HPDE6-E6E7 (cell line): ENCODE measurements at regions not wholly inside any gene's neighbourhood (a gene's known extent, or its start where the extent isn't known, plus 50 kb on each side); places are given as distances from the start of the nearest gene placed in this dataset.

Experiments used
- DNase-seq: peaks from one replicate; pipeline ENCODE4 v3.0.0; 2011; ENCODE audit warnings: missing footprints; ENCODE audit errors: extremely low spot score

DNA sequence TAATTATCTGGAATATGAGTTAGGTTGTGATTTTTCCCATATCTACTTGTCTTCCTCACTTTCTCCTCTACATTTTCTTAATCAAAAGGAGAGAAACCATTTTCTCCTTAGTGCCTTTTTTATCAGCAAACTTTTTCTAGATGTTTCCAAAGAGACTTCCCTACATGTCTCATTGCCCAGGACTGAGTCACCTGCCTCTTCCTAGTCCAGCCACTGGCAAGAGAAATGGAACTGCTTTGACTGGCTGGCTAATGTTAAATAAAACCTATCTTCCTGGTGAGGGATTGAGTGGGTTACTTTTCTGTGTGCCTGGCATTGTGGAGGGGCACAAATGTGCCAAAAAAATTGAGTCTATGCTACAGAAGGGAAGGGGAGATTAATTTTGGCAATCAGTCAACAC lies 52.1 kb upstream of the CD5L start:
- DNase-seq, result no peak

DNA sequence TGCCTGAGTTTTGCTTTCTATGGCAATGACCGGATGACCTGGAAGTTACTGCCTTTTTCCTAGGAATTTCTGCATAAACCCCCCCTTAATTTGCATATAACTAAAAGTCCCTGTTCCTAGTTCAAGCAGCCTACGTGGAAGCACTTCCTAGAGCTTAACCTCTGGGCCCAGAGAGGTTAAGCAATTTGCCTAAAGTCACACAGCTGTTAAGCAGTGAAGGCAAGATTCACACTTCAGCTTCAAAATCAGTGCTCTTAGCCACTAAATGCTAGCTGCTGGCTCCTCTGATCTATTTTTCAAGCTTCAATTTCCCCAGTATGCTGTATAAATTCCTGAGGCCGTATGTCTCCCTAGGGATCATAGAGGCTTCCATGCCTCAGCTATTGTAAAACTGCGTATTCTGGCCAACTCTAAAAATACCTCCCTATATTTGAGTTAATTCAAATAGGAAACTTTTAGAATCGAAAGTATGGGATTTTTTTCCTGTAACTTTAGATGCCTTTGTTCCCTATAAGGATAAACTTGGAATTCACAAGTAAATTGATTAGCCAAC lies 53.1 kb upstream of the CD5L start:
- no peak for DNase-seq

DNA sequence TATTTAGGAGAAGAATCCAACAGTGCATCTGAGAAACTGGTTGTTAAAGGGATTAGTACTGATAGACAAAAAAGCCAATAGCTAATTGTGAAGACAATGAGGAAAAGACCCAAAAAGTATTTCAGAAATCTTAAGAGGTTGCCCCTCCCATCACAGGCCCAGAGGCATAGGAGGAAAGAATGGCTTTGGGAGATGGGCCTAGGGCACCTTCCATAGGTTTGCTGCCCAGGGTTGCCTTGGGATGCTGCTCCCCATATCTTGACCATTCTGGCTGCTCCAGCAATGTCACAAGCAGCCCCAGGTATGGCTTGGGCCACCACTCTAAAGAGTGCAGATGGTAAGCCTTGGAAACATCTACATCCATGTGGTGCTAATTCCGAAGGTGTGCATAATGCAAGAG lies 68.7 kb upstream of the CD5L start:
- DNase-seq, result no peak

DNA sequence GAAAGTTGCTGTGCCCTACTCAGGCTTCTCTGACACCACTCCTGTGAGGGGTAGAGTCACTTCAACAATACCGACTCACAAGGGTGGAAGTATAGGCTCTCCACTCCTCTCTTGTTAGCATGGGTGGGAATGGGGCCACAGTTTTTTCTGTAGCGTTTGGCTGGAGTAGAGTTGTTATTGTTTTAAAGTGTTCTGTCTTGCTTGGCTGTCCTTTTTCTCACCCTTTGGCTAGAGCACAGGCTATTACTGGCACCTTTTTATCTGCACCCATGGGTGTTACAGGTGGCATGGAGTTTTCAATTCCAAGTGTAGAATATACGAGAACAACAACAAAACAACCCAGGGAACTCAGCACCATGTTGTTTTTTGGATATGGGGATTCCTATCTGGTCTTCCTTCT lies 74.3 kb upstream of the CD5L start:
- no peak for DNase-seq

DNA sequence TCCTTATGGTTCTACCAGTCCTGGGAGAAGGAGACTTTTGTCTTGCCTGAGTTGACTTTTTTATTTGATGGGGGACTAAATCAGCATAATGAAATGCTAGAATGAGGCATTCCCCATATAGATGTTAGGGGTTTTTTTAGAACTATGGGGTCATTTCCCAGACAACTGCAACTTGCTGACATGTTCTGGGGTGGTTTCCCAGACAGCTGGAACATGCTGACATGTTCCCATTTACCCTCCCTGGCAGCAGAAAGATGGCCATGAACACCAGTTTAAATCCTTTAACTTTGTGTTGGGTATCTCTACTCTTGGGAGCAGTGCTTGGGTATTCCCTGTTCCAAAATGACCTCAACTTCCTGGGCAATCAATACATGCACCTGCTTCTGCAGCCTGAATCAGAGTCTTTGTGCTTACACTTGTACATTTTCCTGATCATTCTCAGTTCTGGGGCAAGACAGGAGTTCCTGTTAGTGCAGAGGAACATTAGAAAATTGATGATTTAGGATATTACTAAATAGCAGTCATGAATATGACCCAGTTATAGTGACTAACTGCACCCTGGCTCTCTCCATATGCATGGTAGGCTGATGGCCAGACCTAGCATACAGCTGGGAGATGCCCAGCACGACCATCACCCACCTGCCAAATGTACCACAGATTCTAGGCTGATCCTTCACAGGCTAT lies 75.4 kb upstream of the CD5L start:
- DNase-seq, result no peak

DNA sequence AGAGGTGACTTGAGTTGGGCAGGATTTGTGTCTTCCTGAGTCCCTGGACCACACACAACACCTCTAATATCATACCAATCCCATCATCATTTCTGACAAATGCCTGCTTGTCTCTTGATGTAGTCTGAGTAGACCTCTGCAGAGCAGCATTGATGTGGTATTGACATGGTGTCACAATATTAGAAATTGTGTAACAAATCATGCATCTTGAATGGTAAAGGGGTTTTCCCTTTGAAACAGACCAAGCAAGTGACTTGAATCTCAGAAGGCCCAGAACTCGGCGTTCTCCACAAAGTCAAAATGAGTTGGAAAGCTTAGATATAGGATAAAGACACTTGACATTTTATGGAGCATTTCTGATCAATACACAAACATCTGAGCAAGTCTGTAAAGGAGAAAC lies 72.7 kb upstream of the KIRREL1 start:
- DNase-seq, result no peak

DNA sequence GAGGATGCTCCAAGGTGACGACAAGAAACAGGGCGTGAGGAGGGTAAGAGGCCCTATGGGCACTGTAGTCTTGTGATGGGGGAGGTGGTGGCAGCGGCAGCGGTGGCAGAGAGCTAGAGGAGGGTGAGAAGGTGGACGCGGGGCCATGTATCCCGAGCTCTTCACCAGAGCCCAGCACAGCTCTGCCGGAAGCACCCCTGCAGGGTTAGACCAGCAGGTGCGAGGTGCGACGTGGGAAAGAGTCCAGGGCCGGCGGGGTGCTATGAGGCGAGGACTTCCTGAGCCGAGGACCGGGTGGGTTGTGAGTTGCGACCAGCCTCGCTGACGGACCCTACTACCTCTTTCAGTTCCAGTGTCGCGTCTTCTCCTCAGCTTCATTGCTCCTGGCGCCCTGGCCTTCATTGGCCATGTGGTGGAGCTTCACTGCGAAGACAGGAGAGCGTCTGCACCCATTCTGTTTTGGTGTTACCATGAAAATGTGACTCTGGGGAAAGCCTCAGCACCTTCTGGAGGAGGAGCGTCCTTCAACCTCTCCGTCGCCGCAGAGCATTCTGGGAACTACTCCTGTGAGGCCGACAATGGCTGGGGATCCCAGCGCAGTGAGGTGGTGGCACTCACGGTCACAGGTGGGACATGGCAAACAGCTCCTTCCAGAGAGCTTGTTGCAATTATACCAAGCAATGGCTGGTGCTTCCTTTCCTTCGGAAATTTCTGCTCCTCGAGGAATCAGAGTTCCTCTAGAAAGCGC lies 67.9 kb upstream of the KIRREL1 start:
- DNase-seq, result no peak

DNA sequence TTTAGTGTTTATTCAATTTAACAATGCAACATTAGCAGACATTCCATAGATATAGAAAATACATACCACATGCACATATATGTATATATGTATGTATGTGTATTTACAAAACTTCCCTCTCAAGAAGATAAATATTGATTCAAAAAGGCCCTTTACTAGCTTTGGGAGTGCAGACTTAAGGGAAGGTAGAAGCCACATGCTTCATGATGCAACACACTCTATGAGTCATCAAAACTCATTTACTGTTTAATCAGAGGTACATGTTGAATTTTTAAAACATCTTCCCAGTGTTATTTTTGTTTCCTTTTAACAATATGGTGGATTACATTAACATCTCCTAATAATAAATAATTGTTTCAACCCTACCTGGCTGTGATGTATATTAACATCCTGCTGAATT lies 61.4 kb upstream of the KIRREL1 start:
- peak; percentile 31 for DNase-seq

DNA sequence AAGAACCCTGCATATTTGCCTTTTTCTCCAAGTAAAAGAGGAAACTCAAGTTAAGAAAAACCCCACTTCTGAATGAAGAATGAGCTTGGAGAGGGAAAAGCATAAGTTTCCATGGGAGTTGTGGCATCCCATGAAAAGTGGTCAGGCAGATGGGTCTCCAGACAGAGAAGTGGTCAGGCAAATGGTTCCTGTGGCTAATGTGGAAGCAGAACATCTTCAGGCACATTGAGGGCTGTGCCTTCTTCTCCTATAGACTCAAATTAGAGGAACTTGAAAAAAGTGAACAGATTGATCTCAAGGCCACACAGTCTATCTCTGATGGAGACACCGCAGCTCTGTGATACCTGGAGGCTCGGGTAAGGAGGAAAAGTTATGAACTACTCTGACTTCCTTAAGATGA lies 55.7 kb upstream of the KIRREL1 start:
- no peak for DNase-seq

DNA sequence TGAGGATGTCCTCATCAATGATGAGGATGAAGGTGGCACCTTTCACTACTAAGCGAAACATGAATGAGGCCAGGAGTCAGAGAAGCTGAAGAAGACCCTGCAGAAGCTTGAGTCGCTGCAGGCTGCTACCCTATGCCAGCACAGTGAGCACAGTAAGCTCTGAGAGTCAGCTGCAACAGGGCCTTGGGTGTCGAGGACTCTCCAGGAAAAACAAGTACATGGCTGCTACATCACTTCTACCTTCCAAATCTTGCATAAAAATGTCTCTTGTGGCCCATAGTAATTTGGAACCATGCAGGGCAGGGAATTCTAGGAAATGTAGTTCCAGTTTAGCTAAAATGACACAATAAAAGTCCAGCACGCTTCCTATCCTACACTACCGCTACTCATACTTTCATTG lies 51.5 kb upstream of the KIRREL1 start:
- no peak for DNase-seq
